Panc1 (cell line): ENCODE measurements at regions not wholly inside any gene's neighbourhood (a gene's known extent, or its start where the extent isn't known, plus 50 kb on each side); places are given as distances from the start of the nearest gene placed in this dataset.
"Not testable (repeated sequence)": the region's sequence is repeated elsewhere in the genome, so short reads cannot be mapped to it uniquely, and the experiment has no call there.

Source experiments
- ATAC-seq: fragments of 200-7000 bp; cut with Tn5 transposase; 2 replicates; pipeline ENCODE4 v1.9.1; 2020; ENCODE audit warnings: mild to moderate bottlenecking, moderate library complexity
- BruUV-seq: library from RNA; stranded (reverse); fragments of 400-500 nt; replicated peaks from 2 replicates; lab custom pipeline; 2021; lab: Mats Ljungman, UMichigan
- CTCF ChIA-PET: fragments of 300-600 bp; sonication (Branson Sonifier 250); formaldehyde crosslinking; loops from one replicate; lab custom pipeline; 2022; ENCODE audit warnings: antibody characterized with exemption; lab: Charles Lee
- POLR2A ChIA-PET: fragments of 300-600 bp; sonication (Branson Sonifier 250); formaldehyde crosslinking; loops from one replicate; lab custom pipeline; 2022; ENCODE audit warnings: antibody characterized with exemption; lab: Charles Lee
- DNase-seq: peaks from one replicate; pipeline ENCODE4 v3.0.0-alpha.2; 2010; ENCODE audit warnings: low read depth, low spot score
- H3K27ac ChIP-seq: 2 replicates; pipeline ENCODE4 v1.5.1; 2011; ENCODE audit warnings: mild to moderate bottlenecking, low read length, inconsistent platforms
- H3K27me3 ChIP-seq: fragments of 200-500 bp; sonication (Bioruptor generic); 2 replicates; pipeline ENCODE4 v1.6.0; 2014; ENCODE audit warnings: low read length, inconsistent platforms; ENCODE audit not compliant: control insufficient read depth, insufficient read depth
- H3K36me3 ChIP-seq: fragments of 200-500 bp; sonication (Bioruptor generic); 2 replicates; pipeline ENCODE4 v1.5.1; 2014; ENCODE audit warnings: inconsistent platforms, mild to moderate bottlenecking, low read length, moderate library complexity; ENCODE audit not compliant: control insufficient read depth, insufficient read depth
- H3K4me1 ChIP-seq: 2 replicates; pipeline ENCODE4 v1.5.1; 2011; ENCODE audit warnings: inconsistent platforms, mild to moderate bottlenecking, low read length, moderate library complexity; ENCODE audit not compliant: control insufficient read depth, insufficient read depth
- H3K4me3 ChIP-seq, 2 experiments: 2 replicates each; pipeline ENCODE4 v1.5.1; 2011 to 2012; ENCODE audit warnings: low read depth in 2 of 2, low read length in 2 of 2, mild to moderate bottlenecking in 2 of 2, inconsistent platforms in 1 of 2, moderate library complexity in 1 of 2
- H3K9me3 ChIP-seq: fragments of 200-500 bp; sonication (Bioruptor generic); 2 replicates; pipeline ENCODE4 v1.5.1; 2014; ENCODE audit warnings: low read depth, mild to moderate bottlenecking, inconsistent platforms, low read length, moderate library complexity; ENCODE audit not compliant: control insufficient read depth, insufficient read depth
- CTCF ChIP-seq: fragments of 450-650 bp; IDR thresholded peaks from 2 replicates; pipeline ENCODE4 v1.5.1; 2017; ENCODE audit warnings: mild to moderate bottlenecking
- POLR2AphosphoS5 ChIP-seq: IDR thresholded peaks from 2 replicates; pipeline ENCODE4 v1.6.1; 2012; ENCODE audit warnings: mild to moderate bottlenecking, low read depth, low read length, moderate library complexity
- REST ChIP-seq, 2 experiments: IDR thresholded peaks; 2 replicates each; pipeline ENCODE4 v1.6.1; 2011 to 2012; ENCODE audit warnings: low read depth in 2 of 2, control low read depth in 1 of 2, low read length in 1 of 2, mild to moderate bottlenecking in 1 of 2, moderate library complexity in 1 of 2; ENCODE audit not compliant: insufficient read depth in 1 of 2
- SIN3A ChIP-seq: IDR thresholded peaks from 2 replicates; pipeline ENCODE4 v1.6.1; 2012; ENCODE audit warnings: low read depth, mild to moderate bottlenecking, low read length, moderate library complexity, borderline replicate concordance; ENCODE audit not compliant: insufficient read depth
- TCF7L2 ChIP-seq: IDR thresholded peaks from 2 replicates; pipeline ENCODE4 v1.6.1; 2011; ENCODE audit warnings: mild to moderate bottlenecking, low read depth, low read length, inconsistent platforms
- in situ Hi-C: cut with HindIII; loops from 2 replicates; pipeline ENCODE4 v1.10.0; 2016; ENCODE audit warnings: low sequenced_read_pairs, low pct_unique_long_range_greater_than_20kb
- intact Hi-C: fragments of 100-400 bp; cut with micrococcal nuclease; formaldehyde crosslinking; loops from one replicate; pipeline ENCODE4 v1.10.0; 2022; ENCODE audit not compliant: unreplicated experiment

GRCh38 chr20:10115021-10115420 lies 80.2 kb downstream of the ANKEF1 start:
- Histone ChIP-seq H3K27ac (no peak overlapping the region), H3K4me3 (no peak overlapping the region), H3K27me3 (no peaks in the 10 kb centered on the region), H3K36me3 (no peaks in the 10 kb centered on the region), H3K9me3 (no peaks in the 10 kb centered on the region), H3K4me1 (no peaks in the 10 kb centered on the region)
- in situ Hi-C loops (no loop called here), intact Hi-C loops (no loop called here)
- TF ChIP-seq CTCF, result no peak
- BruUV-seq, result no TSS peak
- ATAC-seq (no peak), DNase-seq (no peak)
- ChIA-PET CTCF (no interaction called here), POLR2A (no interaction called here)

GRCh38 chr20:10119336-10119735 lies 84.5 kb downstream of the ANKEF1 start:
- no TSS peak for BruUV-seq
- no peaks in the 10 kb centered on the region for H3K27me3 ChIP-seq
- ChIA-PET CTCF (no interaction called here), POLR2A (no interaction called here)
- no peak for TF ChIP-seq SIN3A
- TF ChIP-seq POLR2AphosphoS5, result no peak
- TF ChIP-seq CTCF, result no peak
- no peak for TF ChIP-seq REST (IDR thresholded peaks at IDR 0.05; ENCODE audit: insufficient read depth in 1 of 2, low read depth in 2 of 2, low read length in 1 of 2)
- no peak for TF ChIP-seq TCF7L2
- DNase-seq (no peak), ATAC-seq (no peak)
- H3K27ac ChIP-seq, result no peak overlapping the region
- no peaks in the 10 kb centered on the region for H3K36me3 ChIP-seq
- no peaks in the 10 kb centered on the region for H3K9me3 ChIP-seq
- H3K4me3 ChIP-seq, result no peak overlapping the region
- in situ Hi-C loops, result no loop called here
- intact Hi-C loops, result no loop called here
- no peaks in the 10 kb centered on the region for H3K4me1 ChIP-seq

GRCh38 chr20:10124883-10125282 lies 90.1 kb downstream of the ANKEF1 start:
- BruUV-seq, intact Hi-C loops, POLR2A ChIA-PET, in situ Hi-C loops, H3K27me3 ChIP-seq, H3K27ac ChIP-seq, H3K9me3 ChIP-seq, H3K36me3 ChIP-seq, DNase-seq, CTCF ChIA-PET, H3K4me1 ChIP-seq, ATAC-seq, H3K4me3 ChIP-seq: not testable (repeated sequence)
